NCI-H748 treated with DMSO at 0.1 percent for 48 hours (cell line): ENCODE measurements at regions not wholly inside any gene's neighbourhood (a gene's known extent, or its start where the extent isn't known, plus 50 kb on each side); places are given as distances from the start of the nearest gene placed in this dataset.

Experiments used
- DNase-seq: peaks from one replicate; lab custom pipeline; 2025; lab: John Stamatoyannopoulos, UW

GRCh38 chr7:130931423-130931822 is 197.4 kb upstream of the KLF14 start:
- DNase-seq = no peak

GRCh38 chr7:130932088-130932487 is 198.1 kb upstream of the KLF14 start:
- DNase-seq = no peak

- DNase-seq = no peak
Observed at GRCh38 chr7:130932667-130933432, 198.8 kb upstream of the KLF14 start.

GRCh38 chr7:130933919-130934318 is 199.9 kb upstream of the KLF14 start:
- no peak for DNase-seq

- DNase-seq = no peak
Observed at GRCh38 chr7:130935564-130936157, 201.7 kb upstream of the KLF14 start.

- no peak for DNase-seq
Observed at GRCh38 chr7:130936202-130936931, 202.4 kb upstream of the KLF14 start.

- DNase-seq = no peak
Observed at GRCh38 chr7:130937016-130937415, 203.0 kb upstream of the KLF14 start.

- no peak for DNase-seq
Observed at GRCh38 chr7:130937830-130938229, 203.8 kb upstream of the KLF14 start.

- DNase-seq = no peak
Observed at GRCh38 chr7:130938661-130939060, 204.7 kb upstream of the KLF14 start.

- DNase-seq = no peak
Observed at GRCh38 chr7:130939321-130940095, 205.5 kb upstream of the KLF14 start.

GRCh38 chr7:130940326-130940725 is 206.3 kb upstream of the KLF14 start:
- no peak for DNase-seq

GRCh38 chr7:130940907-130941306 is 206.9 kb upstream of the KLF14 start:
- DNase-seq = no peak

- no peak for DNase-seq
Observed at GRCh38 chr7:130941322-130942210, 207.6 kb upstream of the KLF14 start.

GRCh38 chr7:130942211-130942964 is 208.4 kb upstream of the KLF14 start:
- no peak for DNase-seq

GRCh38 chr7:130943336-130943901 is 209.4 kb upstream of the KLF14 start:
- DNase-seq = peak; percentile 31

GRCh38 chr7:130943981-130944380 is 210.0 kb upstream of the KLF14 start:
- DNase-seq = no peak

- DNase-seq = no peak
Observed at GRCh38 chr7:130944997-130945396, 211.0 kb upstream of the KLF14 start.

- no peak for DNase-seq
Observed at GRCh38 chr7:130945411-130945811, 211.4 kb upstream of the KLF14 start.

GRCh38 chr7:130946114-130946513 is 212.1 kb upstream of the KLF14 start:
- no peak for DNase-seq
